ENCODE measurements at regions not wholly inside any gene's neighbourhood (a gene's known extent, or its start where the extent isn't known, plus 50 kb on each side); places are given as distances from the start of the nearest gene placed in this dataset.

DNA sequence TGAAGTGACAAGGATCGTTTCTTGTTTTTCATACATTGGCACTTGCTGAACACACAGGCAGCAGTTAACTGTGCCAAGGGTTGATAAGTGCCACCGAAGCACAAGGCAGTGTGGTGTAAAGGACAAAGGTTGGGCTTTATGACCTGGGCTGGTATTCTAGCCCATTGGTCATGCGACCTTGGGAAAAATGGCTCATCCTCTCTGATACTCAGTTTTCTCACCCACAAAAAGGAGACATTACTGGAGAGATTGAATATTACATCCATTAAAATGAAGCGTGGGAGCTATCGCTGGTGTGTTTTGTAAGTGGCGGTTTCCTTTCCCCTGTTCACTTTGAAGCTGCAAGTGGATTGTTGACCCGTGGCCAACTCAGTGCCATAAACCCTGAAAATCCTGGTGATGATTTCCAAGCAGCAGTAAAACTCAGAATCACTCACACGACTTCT, 216.9 kb downstream of the HAPSTR1 start:
- TF ChIP-seq POLR2A (IDR thresholded peaks at IDR 0.05): no peak
- TF ChIP-seq CTCF (IDR thresholded peaks at IDR 0.05): no peak

Measured in body of pancreas (tissue), 4 donors.